Loucy (cell line): ENCODE measurements at regions not wholly inside any gene's neighbourhood (a gene's known extent, or its start where the extent isn't known, plus 50 kb on each side); places are given as distances from the start of the nearest gene placed in this dataset.

Experiments used
- EZH2phosphoT487 ChIP-seq: fragments of 200-600 bp; IDR thresholded peaks from 2 replicates; pipeline ENCODE4 v1.6.1; 2018; ENCODE audit warnings: antibody characterized with exemption, mild to moderate bottlenecking, moderate library complexity, borderline replicate concordance
- TF ChIP-seq, protein P1 (sequence below): fragments of 200-600 bp; sonication (generic); conservative IDR thresholded peaks from 2 replicates; pipeline ENCODE4 v1.5.1; 2014; ENCODE audit warnings: mild to moderate bottlenecking, antibody characterized with exemption, low read length

- TF ChIP-seq, protein P1, sequence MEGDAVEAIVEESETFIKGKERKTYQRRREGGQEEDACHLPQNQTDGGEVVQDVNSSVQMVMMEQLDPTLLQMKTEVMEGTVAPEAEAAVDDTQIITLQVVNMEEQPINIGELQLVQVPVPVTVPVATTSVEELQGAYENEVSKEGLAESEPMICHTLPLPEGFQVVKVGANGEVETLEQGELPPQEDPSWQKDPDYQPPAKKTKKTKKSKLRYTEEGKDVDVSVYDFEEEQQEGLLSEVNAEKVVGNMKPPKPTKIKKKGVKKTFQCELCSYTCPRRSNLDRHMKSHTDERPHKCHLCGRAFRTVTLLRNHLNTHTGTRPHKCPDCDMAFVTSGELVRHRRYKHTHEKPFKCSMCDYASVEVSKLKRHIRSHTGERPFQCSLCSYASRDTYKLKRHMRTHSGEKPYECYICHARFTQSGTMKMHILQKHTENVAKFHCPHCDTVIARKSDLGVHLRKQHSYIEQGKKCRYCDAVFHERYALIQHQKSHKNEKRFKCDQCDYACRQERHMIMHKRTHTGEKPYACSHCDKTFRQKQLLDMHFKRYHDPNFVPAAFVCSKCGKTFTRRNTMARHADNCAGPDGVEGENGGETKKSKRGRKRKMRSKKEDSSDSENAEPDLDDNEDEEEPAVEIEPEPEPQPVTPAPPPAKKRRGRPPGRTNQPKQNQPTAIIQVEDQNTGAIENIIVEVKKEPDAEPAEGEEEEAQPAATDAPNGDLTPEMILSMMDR: no peak
- TF ChIP-seq EZH2phosphoT487: no peak
Observed at GRCh38 chr2:164134336-164134735, 398.5 kb upstream of the FIGN start.
